Fibroblast of the aortic adventitia (primary cell): ENCODE measurements at regions not wholly inside any gene's neighbourhood (a gene's known extent, or its start where the extent isn't known, plus 50 kb on each side); places are given as distances from the start of the nearest gene placed in this dataset.
A peak's percentile ranks its signal among the peaks of the same experiment; 100 is the strongest.
"Not testable (repeated sequence)": the region's sequence is repeated elsewhere in the genome, so short reads cannot be mapped to it uniquely, and the experiment has no call there.

Source experiments
- DNase-seq: peaks from one replicate; pipeline ENCODE4 v3.0.0-alpha.2; 2010; ENCODE audit warnings: low read depth
- H3K4me3 ChIP-seq: 2 replicates; pipeline ENCODE4 v1.5.1; 2011; ENCODE audit warnings: low read depth, mild to moderate bottlenecking, control low read depth, low read length, moderate library complexity
- TF ChIP-seq, protein P1 (sequence below): IDR thresholded peaks from 2 replicates; pipeline ENCODE4 v1.5.1; 2011; ENCODE audit warnings: mild to moderate bottlenecking, low read length, control low read depth, inconsistent platforms; ENCODE audit not compliant: insufficient read depth

DNA sequence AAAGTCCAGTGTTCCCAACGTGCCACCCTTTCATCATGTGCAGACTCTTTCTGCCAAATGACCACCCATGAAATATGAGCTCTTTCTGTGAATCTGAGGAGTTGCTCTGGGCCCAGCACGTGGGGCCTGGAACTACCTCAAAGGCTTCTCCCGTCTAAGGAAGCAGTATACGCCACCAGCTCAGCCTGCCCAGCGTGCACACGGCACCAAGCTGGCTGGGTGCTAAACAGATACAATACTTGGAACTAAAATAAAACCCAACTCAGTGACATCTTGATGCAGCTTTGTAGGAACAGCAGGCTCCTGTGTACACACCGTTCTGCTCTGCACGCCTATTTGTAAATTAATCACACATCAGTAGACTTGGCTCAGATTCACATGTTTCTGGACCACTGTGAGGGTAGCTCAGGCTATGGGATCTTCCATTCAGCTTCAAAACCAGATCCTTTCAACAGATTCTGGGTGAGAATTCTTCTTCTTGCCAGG is 74.8 kb downstream of the ARL6IP4 start:
- DNase-seq: no peak
- TF ChIP-seq, protein P1, sequence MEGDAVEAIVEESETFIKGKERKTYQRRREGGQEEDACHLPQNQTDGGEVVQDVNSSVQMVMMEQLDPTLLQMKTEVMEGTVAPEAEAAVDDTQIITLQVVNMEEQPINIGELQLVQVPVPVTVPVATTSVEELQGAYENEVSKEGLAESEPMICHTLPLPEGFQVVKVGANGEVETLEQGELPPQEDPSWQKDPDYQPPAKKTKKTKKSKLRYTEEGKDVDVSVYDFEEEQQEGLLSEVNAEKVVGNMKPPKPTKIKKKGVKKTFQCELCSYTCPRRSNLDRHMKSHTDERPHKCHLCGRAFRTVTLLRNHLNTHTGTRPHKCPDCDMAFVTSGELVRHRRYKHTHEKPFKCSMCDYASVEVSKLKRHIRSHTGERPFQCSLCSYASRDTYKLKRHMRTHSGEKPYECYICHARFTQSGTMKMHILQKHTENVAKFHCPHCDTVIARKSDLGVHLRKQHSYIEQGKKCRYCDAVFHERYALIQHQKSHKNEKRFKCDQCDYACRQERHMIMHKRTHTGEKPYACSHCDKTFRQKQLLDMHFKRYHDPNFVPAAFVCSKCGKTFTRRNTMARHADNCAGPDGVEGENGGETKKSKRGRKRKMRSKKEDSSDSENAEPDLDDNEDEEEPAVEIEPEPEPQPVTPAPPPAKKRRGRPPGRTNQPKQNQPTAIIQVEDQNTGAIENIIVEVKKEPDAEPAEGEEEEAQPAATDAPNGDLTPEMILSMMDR: no peak

DNA sequence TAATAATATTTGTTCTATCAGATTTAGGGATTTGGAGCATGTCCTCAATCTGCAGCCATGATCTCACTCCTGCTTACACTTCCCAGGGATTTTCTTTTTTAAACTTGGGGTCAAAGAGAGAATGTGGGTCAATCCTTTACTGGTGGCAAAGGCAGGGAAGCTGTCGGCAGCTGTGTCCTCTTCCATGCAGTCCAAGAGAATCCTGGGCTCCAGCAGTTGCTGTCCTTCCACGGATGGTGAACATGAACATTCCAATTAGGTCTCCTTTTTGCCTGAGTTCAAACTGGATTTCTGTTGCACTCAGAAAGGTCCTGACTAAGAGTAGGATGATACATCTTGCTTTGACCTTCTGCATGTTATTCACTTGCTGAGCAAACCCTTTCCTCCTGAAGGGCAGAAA is 73.9 kb downstream of the ARL6IP4 start:
- DNase-seq: no peak
- no peak overlapping the region for H3K4me3 ChIP-seq
- TF ChIP-seq, protein P1: no peak

More for the DNA sequence above, 74.8 kb downstream of the ARL6IP4 start:
- H3K4me3 ChIP-seq: no peak overlapping the region

DNA sequence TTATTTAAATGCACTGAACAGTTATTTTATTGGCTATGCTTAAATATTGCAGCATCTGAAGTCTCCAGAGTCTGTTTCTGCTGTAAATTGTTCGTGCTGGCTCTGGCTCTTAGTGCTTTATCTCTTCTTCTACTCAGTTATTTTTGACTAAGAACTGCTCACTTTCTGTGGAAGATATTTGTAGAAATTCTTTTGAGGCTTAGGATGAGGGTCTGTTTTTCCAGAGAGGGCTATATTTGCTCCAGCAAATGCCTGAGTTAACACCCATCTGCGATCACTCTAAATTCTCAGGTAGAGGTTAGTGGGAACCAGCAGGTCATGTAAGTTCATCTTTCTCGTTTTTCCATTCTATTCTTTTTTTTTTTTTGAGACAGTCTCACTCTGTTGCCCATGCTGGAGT is 71.1 kb downstream of the ARL6IP4 start:
- H3K4me3 ChIP-seq: no peak overlapping the region
- DNase-seq: no peak
- TF ChIP-seq, protein P1: no peak

DNA sequence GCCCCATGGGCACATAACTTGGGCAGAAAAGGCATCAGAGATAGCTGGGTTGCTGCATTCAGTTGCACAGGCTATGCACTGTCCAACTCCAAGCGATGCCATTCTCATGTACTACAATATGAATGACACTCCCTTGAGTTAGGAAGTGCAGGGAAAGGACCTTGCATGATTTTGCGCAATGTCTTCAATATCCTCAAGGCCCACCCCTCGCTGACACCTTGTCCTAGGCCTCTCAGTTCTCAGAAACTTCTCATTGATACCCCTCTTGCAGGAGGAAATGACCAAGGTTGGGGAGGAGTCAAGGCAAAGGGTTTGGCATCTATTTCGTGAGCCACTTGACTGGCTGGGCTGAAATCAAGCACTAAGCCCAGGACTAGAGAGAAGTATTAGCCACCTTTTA is 70.4 kb downstream of the ARL6IP4 start:
- TF ChIP-seq, protein P1: no peak
- H3K4me3 ChIP-seq: no peak overlapping the region
- DNase-seq: no peak

DNA sequence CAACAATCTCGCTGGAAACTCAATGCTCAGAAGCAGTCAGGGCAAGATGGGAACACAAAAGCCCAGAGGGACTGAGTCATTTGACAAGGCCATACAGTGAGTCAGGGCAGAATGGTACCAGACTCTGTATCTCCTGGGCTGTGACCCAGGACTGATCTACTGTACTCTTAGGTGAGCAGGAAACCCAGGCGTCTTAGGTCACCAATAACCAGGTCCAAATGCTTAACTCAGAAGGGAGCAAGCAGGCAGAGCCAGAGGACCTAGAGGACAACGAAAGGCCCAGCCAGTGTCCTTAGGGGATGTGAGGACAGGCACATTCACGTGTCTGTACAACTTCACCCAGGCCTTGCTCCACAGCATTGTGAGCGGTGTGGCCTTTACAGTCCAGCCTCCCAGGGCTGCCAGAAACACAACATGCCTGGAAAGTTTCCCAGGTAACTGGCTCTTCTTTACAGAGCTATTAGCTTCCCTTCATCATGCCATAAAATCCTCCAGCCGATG is 69.9 kb downstream of the ARL6IP4 start:
- peak; percentile 49 for DNase-seq
- TF ChIP-seq, protein P1: no peak
- H3K4me3 ChIP-seq: no peak overlapping the region

DNA sequence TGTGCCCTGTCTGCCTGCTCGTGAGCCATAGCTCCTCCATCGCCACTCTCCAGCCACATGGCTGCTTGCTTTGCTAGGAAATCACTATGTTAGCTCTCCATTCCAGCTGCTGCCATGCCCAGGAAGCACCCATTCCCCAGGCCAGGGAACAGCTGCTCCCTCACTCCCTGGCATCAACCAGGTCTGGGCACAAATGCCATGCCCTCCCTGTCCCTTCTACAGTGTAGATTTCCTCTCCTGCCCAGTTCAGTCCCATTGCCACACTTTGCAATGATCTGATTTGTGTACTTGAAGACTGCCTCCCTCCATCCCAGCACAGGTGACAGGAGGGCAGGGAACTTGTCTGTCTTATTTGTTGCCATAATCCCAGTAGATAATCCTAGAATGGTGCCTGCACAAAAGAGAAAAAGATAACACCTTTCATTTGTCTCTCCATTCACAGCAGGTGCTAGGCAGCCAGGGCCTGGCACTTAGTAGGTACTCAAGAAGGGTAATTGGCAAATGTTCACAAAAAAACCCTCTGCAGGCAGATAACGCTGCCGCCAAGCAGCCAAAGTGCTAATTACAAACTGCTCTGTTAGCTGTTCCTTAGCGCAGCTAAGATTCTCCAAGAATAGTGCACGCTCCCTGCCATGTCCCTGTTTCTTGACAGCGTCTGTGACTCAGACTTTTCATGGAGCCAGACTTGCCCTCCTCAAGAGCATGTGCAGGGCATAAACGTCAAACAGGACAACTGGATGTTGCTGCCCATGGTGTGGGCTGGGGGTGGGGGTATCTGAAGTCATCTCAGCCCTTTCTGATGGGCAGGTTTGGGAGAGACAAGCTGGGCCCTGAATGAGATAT is 69.1 kb downstream of the ARL6IP4 start:
- no peak for DNase-seq
- no peak overlapping the region for H3K4me3 ChIP-seq
- TF ChIP-seq, protein P1: no peak

DNA sequence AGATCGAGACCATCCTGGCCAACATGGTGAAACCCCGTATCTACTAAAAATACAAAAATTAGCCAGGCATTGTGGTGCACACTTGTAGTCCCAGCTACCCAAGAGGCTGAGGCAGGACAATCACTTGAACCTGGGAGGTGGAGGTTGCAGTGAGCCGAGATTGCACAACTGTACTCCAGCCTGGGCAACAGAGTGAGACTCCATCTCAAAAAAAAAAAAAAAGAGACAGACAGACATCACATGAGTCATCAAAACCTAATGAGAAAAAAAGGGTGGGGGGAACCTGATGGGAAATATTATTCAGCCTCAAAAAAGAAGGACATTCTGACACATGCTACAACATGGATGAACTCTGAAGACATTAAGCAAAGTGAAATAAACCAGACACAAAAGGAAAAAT is 67.4 kb downstream of the ARL6IP4 start:
- not testable (repeated sequence) for DNase-seq

More for the DNA sequence above, 67.4 kb downstream of the ARL6IP4 start:
- H3K4me3 ChIP-seq: not testable (repeated sequence)
